ENCODE measurements at regions not wholly inside any gene's neighbourhood (a gene's known extent, or its start where the extent isn't known, plus 50 kb on each side); places are given as distances from the start of the nearest gene placed in this dataset.
"Not testable (repeated sequence)": the region's sequence is repeated elsewhere in the genome, so short reads cannot be mapped to it uniquely, and the experiment has no call there.

DNA sequence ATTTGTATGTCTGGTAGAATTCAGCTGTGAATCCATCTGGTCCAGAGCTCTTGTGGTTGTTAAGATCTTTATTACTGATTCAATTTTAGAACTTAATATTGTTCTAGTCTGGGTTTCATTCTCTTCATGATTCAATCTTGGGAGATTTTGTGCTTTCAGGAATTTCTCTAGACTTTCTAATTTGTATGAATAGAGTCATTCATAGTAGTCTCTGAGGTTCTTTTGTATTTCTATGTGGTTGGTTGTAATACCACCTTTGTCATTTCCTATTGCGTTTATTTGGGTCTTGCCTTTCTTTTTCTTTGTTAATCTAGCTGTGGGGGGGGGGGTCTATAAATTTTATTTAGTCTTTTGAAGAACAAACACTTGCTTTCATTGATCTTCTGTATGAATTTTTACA, 824.8 kb upstream of the GALNTL6 start:
- ATAC-seq = no peak

GRCh38 chr4:170979736-170980135, 833.5 kb upstream of the GALNTL6 start:
- DNase-seq = no peak
- ATAC-seq = no peak

More for the DNA sequence above, 824.8 kb upstream of the GALNTL6 start:
- no peak for DNase-seq

DNA sequence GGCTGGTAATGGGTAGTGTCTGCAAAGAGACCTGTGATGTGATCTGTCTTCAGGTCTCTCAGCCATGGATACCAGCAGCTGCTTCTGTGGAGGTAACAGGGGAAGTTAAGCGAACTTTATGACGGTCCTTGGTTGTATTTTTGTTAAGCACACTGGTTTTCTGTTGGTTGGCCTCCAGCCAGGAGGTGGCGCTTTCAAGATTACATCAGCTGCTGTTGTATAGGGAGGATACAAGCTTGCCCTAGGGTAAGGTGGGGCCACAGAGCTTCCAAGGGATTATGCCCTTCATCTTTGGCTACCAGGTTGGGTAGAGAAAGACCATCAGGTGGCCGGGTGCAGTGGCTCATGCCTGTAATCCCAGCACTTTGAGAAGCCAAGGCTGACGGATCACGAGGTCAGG, 834.2 kb upstream of the GALNTL6 start:
- ATAC-seq (no peak), DNase-seq (no peak)

GRCh38 chr4:170949084-170949483, 859.3 kb upstream of the AADAT start:
- no peak for DNase-seq
- no peak for ATAC-seq

- no peak for DNase-seq
- ATAC-seq = no peak
Measured at GRCh38 chr4:170940043-170940724, 850.4 kb upstream of the AADAT start.

DNA sequence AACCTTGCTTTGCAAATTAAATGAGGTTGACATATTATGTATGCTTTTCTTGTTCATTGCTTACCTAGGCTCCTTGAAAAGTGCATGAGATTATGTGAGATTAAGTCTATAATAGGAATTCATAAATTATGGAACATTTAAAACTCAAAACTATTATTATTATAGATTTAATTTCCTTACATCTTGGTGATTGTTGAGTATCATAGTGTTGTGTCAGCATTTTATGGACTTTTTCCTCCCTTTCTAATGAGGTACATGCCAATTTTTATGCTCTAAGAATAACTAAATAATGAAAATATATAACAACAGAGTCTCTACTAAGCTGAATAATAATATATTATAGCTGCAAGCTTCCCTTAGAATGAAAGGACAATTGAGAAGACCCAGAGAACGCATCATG, 848.8 kb upstream of the AADAT start:
- DNase-seq (no peak), ATAC-seq (no peak)

DNA sequence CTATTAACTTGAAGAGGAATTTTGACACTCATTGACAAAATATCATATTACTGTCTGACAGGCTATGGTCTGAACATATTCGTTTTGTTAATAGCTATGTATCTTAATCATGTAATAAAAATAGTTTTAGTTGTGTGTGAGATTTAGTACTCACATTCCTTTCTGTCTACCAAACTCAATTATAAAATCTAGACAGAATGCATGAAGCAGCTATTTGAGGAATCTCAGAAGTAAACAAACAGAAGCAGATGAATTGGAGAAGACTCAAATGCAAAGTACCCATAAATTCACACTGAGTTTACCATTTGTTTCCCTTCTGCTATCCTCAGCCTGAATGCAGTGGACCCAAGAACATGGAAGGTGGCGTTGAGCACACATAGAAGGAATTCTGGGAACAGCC, 841.6 kb upstream of the AADAT start:
- DNase-seq (no peak), ATAC-seq (no peak)

GRCh38 chr4:170888660-170889059, 798.9 kb upstream of the AADAT start:
- DNase-seq (no peak), ATAC-seq (no peak)

DNA sequence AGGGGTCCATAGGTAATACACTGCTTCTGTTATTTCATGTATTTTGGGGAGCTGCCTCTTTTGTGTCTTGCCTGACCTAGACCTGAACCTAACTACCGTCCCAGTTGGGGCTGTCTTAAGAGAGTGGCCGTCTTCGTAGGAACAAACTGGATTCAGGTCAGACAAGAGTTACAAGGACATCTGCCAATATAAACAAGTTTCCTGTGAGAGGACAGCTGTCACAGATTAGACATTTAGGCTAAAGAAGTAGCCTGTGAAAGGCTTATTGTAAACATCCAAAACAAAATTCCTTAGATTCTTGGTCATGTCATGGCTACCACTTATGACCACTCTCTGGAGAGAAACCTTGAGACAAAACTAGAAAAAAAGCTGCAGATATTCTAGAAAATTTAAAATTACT, 797.6 kb upstream of the AADAT start:
- no peak for ATAC-seq
- no peak for DNase-seq

GRCh38 chr4:170884969-170885570, 795.3 kb upstream of the AADAT start:
- ATAC-seq = no peak
- DNase-seq = no peak

GRCh38 chr4:170881646-170882045, 791.9 kb upstream of the AADAT start:
- not testable (repeated sequence) for ATAC-seq, DNase-seq

GRCh38 chr4:170875868-170876267, 786.1 kb upstream of the AADAT start:
- ATAC-seq (no peak), DNase-seq (no peak)

DNA sequence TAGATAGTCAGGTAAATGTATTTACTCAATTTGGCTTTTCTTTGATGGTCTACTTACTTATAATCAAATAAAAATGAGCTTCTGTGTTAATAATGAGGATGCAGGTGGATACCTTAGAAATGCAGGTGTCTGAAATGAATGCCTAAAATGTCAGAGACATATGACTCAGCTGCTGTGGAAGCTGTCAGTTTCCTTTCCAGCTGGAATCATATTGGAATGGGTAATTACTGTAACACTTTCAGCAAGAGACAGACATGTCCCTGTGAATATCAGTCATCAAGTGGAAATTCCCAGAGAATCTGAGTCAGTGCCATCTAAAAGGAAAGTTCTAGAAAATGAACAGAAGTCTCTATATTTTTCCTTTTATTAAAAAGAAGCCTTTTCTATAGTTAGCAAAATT, 783.0 kb upstream of the AADAT start:
- ATAC-seq (no peak), DNase-seq (no peak)

DNA sequence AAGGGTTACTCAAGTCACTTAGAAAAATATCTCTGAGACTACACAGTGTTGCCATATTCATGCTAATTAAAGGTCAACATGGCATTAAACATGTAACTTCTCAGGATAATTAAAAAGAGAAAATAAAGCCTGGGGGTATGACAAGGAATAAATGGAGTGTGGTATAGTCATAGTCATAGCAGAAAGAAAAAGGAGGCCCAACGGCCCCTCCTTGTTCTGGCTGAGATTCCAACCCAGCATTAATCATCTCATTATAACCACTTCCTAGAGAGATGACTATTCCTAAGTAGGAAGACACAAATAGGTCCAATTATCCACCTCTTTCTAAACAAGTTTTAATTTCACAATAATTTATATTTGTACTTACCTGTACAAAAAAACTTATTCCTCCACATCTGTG, 778.4 kb upstream of the AADAT start:
- DNase-seq = no peak
- no peak for ATAC-seq

DNA sequence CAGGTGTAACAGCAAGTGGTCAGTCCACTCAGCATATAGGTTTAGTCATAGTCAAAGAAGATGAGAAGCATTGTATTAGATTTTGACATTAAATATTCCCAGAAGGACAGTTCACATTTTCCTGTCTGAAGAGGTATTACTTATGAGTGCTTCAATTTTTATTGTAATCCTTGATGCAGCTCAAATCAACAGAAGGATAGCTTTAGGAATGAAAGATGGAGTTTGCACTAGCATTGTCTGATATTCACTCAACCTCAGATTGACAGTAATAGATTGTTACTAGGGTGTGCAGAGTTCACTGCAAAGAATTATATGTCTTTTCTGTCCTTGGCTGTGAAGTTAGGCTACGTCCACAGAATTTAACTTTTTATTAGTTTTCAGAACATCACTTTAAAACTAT, 764.3 kb upstream of the AADAT start:
- no peak for DNase-seq
- no peak for ATAC-seq

DNA sequence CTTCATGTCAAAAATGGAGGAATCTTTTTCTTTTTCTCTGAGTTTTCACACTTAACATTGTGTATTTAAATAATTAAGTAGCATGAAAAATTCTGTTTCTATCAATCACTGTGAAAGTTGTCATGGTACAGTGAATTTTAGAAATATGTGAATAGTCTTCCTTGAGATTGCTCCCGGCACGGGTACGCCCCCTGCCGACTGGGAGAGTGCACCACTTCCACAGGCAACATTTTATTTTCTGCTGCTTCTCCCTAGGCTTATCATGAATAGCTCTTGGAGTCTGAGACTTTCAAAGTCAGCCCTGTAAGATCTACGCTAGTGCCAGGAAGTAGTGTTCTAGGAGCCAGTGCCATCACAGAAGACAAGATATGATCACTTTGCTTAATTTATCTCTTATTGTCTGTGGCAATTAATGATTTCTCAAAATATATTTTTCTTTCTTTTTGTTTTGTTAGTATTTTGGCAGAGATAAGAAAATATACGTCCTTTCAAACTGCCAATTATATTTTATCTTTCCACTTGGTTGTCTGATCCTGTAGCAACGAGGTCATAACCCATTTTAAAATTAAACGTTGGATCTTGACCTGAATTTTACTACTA, 763.8 kb upstream of the AADAT start:
- peak; percentile 30 for DNase-seq
- no peak for ATAC-seq

DNA sequence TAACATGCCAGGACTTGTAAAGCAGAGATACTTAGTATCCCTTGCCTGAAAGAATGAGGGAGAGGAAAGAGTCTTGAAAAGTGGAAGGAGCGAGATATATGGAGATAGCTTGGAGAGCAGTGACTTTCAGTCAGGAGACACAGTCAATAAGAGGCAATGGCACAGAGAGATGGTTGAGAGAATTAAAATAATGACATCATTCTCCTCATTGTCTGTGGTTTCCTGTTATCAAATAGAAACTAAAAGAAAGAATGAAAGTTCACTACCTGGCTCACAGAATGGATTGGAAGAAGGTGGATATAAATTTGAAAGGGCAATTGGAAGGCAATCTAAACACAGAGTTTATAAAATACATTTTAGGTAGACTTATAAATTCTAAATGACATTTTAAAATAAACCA, 760.2 kb upstream of the AADAT start:
- DNase-seq (no peak), ATAC-seq (no peak)

- no peak for DNase-seq
- ATAC-seq = no peak
Measured at GRCh38 chr4:170827562-170828274, 738.0 kb upstream of the AADAT start.

GRCh38 chr4:170818786-170819185, 729.0 kb upstream of the AADAT start:
- no peak for DNase-seq
- no peak for ATAC-seq

DNA sequence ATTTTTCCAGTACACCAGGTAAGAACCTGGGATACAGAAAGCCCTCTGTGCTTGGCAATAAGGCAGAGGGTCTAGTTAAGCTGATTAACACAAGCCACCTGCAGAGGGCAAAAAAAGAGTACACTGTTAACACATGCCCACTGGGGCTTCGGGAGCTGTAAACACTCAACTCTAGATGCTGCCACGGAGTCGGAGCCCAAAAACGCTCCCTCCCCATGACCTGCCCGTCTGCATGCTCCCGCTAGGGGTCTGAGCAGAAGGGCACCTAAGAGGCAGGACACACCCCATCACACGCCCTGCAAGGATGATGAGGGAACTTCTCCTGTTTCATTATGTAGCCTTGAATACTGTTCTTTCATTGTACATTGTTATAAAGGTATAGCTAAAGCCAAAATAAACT, 715.6 kb upstream of the AADAT start:
- DNase-seq (no peak), ATAC-seq (no peak)

- ATAC-seq = no peak
- DNase-seq = no peak
Measured at GRCh38 chr4:170804930-170805329, 715.2 kb upstream of the AADAT start.

DNA sequence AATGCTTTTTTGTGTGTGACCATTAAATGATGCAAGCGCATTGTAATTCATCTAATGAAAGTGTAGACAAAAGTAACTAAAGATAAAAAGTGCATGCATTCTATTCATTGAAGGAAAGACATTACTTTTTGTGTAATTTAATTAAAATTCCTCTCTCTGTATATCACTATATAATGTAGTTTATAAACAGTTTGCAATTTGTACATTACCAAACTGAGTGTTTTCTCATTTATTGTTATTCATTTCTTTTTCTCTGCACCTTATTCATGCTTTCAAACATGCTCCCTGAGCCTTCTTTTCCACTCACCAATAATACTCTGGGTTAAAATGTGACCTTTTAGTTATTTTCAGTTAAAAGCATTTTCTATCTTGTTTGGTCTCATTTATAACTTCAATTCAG, 713.7 kb upstream of the AADAT start:
- ATAC-seq = no peak
- DNase-seq = no peak

- DNase-seq (no peak), ATAC-seq (no peak)
Measured at GRCh38 chr4:170801771-170802170, 712.0 kb upstream of the AADAT start.

Measured in stimulated activated naive CD8-positive, alpha-beta T cell treated with anti-CD3 and anti-CD28 coated beads, Interleukin-15, Interleukin-2, amounts not matched to agents 100 U/mL and 50 U/mL, for 24 hours (primary cell).